ENCODE measurements at regions not wholly inside any gene's neighbourhood (a gene's known extent, or its start where the extent isn't known, plus 50 kb on each side); places are given as distances from the start of the nearest gene placed in this dataset.

DNA sequence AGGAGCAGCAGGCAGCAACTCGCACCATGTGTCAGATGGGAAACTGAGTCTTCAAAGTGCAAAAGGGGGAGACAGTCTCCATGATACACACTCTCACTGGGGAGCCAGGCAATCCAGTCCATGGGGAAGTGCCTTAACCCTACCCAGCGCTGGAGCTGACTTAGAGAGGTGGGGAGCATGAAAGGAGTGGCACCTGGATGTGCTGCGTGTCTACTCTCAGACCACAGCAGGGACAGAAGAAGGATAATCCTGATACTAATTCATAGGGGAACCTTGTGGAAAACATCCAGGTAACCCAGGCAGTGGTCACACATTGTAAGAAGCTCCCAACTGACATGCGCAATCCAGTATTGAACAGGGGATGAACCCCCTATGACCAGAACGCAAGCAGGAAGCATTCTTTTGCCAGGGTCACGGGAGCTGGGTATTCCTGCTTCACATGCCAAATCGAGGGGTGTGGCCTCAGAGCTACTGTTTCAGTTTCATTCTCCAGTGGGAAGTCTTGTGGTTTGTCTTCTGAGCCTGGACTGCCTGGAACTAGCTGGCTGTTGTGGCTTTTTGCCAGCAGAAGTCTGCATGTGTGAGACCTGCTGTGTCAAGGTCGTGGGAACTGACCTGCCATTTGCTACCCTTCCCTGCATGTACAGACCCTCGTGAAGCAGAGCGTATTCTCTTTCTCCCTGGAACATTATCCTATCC lies 367.6 kb upstream of the NDN start:
- TF ChIP-seq, protein P1, sequence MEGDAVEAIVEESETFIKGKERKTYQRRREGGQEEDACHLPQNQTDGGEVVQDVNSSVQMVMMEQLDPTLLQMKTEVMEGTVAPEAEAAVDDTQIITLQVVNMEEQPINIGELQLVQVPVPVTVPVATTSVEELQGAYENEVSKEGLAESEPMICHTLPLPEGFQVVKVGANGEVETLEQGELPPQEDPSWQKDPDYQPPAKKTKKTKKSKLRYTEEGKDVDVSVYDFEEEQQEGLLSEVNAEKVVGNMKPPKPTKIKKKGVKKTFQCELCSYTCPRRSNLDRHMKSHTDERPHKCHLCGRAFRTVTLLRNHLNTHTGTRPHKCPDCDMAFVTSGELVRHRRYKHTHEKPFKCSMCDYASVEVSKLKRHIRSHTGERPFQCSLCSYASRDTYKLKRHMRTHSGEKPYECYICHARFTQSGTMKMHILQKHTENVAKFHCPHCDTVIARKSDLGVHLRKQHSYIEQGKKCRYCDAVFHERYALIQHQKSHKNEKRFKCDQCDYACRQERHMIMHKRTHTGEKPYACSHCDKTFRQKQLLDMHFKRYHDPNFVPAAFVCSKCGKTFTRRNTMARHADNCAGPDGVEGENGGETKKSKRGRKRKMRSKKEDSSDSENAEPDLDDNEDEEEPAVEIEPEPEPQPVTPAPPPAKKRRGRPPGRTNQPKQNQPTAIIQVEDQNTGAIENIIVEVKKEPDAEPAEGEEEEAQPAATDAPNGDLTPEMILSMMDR (IDR thresholded peaks at IDR 0.05): no peak
- TF ChIP-seq POLR2AphosphoS5 (IDR thresholded peaks at IDR 0.05) (no peak), EP300 (IDR thresholded peaks at IDR 0.05) (no peak), POLR2A (IDR thresholded peaks at IDR 0.05) (no peak)
